ENCODE measurements at regions not wholly inside any gene's neighbourhood (a gene's known extent, or its start where the extent isn't known, plus 50 kb on each side); places are given as distances from the start of the nearest gene placed in this dataset.
"Not testable (repeated sequence)": the region's sequence is repeated elsewhere in the genome, so short reads cannot be mapped to it uniquely, and the experiment has no call there.

DNA sequence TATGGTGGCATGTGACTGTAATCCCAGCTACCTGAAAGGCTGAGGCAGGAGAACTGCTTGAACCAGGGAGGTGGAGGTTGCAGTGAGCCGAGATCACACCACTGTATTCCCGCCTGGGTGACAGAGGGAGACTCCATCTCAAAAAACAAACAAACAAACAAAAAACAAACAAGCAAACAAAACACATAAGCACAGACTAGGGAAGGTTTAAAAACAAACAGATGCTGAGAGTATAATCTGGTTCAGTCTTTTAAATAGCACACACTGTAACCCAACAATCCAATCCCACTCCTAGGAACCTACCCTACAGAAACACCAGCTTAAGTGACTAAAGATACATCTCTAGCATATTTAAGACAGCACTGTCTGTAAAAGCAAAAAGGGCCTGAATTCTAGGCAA lies 82.8 kb upstream of the PLEKHM1 start:
- TF ChIP-seq, protein P1, sequence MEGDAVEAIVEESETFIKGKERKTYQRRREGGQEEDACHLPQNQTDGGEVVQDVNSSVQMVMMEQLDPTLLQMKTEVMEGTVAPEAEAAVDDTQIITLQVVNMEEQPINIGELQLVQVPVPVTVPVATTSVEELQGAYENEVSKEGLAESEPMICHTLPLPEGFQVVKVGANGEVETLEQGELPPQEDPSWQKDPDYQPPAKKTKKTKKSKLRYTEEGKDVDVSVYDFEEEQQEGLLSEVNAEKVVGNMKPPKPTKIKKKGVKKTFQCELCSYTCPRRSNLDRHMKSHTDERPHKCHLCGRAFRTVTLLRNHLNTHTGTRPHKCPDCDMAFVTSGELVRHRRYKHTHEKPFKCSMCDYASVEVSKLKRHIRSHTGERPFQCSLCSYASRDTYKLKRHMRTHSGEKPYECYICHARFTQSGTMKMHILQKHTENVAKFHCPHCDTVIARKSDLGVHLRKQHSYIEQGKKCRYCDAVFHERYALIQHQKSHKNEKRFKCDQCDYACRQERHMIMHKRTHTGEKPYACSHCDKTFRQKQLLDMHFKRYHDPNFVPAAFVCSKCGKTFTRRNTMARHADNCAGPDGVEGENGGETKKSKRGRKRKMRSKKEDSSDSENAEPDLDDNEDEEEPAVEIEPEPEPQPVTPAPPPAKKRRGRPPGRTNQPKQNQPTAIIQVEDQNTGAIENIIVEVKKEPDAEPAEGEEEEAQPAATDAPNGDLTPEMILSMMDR (IDR thresholded peaks at IDR 0.05): not testable (repeated sequence)
- TF ChIP-seq POLR2A (IDR thresholded peaks at IDR 0.05): not testable (repeated sequence)
